GM18502 (cell line): ENCODE measurements at regions not wholly inside any gene's neighbourhood (a gene's known extent, or its start where the extent isn't known, plus 50 kb on each side); places are given as distances from the start of the nearest gene placed in this dataset.

ENCODE experiments used
- ATAC-seq: cut with Tn5 transposase; IDR thresholded peaks from one replicate; pipeline ENCODE4 v1.9.1; 2021; ENCODE audit warnings: mild to moderate bottlenecking; ENCODE audit not compliant: unreplicated experiment, poor library complexity

DNA sequence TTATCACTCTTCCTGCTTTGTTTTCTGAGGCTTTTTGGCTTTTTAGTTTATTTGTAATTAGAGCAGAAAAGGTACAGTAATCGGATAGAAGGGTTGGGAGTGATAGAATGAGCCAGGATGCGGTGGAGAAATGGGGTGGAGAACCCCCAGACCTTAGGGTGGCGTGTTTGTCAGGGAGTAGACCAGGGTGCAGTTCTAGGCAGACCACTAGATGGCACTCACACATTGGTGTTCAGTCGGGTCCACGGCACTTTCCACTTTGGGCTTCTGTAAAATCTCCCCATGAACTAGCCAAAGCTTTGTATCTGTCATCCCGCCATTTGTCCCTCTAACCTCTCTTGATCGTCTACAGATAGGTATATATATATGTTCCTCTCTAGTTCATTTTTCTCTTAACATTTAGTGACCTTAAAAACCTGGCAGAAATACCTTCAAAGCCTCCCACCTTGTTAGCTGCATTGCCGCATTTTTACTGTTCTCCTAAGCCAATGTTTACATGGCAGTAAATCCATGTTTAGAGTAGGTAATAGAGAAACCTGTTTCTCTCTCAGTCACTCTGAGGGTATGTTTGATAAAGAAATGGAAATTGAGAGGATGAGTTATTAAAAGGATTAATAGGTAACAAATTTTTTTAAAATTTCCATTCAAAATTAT lies 154.9 kb downstream of the TM9SF2 start:
- ATAC-seq: peak; percentile 64

GRCh38 chr13:99655351-99656091 lies 154.2 kb downstream of the TM9SF2 start:
- no peak for ATAC-seq

GRCh38 chr13:99654076-99654475 lies 152.8 kb downstream of the TM9SF2 start:
- ATAC-seq: no peak

DNA sequence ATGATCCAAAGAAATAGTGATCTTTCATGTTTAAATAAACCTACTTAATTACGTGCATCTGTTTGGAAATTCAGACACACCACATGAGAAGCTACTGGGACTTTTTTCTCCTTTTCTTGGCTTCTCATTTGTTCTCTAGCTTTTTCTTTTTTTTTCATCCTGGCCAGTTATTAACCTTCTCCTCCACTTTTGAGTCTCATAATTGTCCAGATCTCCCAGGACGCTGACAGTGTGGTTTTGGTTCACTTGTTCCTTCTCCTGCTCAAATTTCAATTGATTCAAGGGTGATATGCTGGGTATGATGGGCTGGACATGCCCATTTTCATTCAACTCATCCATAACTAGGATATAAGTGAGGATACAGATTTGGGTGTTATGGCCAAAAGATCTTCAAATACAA lies 152.3 kb downstream of the TM9SF2 start:
- no peak for ATAC-seq

GRCh38 chr13:99652901-99653300 lies 151.6 kb downstream of the TM9SF2 start:
- ATAC-seq: no peak

GRCh38 chr13:99652141-99652540 lies 150.9 kb downstream of the TM9SF2 start:
- ATAC-seq: no peak

DNA sequence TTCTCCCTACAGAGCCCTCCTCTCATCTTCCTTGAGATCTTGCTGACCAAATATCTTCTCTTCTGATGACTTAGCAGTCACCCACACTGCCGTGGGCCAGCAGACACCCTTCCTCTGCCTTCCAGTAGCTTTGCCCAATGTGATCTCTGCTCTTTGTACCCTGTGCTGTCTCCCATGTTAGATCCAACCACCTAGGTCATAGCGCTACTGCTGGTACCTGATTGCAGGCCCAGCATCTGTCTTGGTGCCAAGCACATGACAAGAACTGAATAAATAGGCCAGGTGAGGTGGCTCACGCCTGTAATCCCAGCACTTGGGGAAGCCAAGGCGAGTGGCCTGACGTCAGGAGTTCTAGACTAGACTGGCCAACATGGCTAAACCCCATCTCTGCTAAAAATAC lies 149.7 kb downstream of the TM9SF2 start:
- ATAC-seq: no peak

DNA sequence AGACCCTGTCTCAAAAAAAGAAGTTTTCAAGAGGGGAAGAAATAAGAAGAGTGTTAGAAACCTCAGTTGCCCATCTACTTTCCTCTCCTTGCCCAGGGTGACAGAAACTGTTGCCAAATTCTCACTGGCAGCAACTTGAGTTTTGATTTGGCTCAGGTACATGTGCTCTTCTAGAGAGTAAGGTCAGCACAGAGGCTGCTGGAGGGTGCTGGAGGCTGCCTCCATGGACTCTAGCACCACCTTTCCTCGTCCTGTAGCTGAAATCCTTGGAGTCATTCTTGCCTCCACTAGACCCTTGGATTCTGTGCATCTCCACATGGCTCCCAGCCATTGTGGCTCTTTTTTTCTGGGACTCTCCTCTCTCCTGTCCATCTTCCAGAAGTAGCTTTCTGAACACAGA lies 149.1 kb downstream of the TM9SF2 start:
- ATAC-seq: no peak

DNA sequence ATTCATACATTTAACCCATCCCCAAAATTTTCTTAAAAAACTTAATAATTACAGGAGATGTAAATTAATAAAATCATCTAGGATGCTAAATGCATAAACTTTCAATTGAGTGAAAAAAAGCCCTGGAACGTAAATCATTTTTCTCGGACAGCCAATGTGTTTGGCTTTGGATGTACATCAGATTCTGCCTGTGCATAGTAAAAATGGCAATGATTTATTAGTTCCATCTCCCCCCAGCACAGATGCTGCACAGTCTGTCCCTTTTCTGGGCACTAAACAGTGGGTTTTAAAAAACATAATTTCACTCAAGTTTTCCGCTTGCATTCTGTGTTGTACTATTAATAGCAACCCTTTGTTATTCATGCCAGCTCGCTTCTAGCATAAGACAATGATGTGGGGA lies 147.7 kb downstream of the TM9SF2 start:
- ATAC-seq: no peak

- ATAC-seq: no peak
These were observed 146.9 kb downstream of the TM9SF2 start for GRCh38 chr13:99648066-99648665.

DNA sequence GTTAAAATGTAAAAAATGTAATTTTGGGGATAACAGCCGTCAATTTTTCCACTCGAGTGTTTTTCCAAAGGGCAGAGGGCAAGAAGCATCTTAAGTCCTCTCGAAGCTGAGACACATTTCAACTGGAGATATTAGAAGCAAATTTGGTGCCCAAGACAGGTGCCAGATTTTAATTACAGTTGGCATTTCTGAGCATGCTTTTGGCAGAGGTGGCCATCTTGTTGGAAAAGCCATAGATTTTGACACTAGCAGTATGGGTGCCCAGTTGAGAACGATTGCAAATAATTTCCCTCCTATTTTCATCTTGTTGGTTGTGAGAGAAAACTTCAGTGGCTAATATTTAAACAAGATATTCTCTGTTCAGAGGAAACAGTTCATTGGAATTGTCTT lies 146.3 kb downstream of the TM9SF2 start:
- no peak for ATAC-seq

GRCh38 chr13:99646866-99647595 lies 145.8 kb downstream of the TM9SF2 start:
- ATAC-seq: no peak

DNA sequence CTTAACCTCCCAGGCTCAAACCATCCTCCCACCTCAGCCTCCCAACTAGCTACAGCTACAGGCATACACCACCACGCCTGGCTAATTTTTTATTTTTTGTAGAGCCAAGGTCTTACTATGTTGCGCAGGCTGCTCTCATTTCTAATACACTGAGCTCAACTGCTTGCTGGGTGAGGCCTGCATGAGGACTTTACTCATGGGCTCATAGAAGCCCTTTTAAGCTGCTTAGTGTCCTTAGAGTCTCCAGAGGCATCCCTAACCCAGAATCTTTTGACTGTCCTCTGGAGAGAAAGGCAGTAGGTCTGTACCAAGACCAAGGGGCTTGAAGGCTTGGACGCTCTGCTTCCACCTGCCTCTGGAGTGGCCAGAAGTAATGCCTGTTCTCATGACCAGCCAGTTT lies 141.6 kb downstream of the TM9SF2 start:
- ATAC-seq: no peak

GRCh38 chr13:99642006-99642405 lies 140.7 kb downstream of the TM9SF2 start:
- ATAC-seq: no peak

GRCh38 chr13:99640260-99640659 lies 139.0 kb downstream of the TM9SF2 start:
- ATAC-seq: no peak

- ATAC-seq: no peak
These were observed 137.9 kb downstream of the TM9SF2 start for GRCh38 chr13:99639126-99639525.

DNA sequence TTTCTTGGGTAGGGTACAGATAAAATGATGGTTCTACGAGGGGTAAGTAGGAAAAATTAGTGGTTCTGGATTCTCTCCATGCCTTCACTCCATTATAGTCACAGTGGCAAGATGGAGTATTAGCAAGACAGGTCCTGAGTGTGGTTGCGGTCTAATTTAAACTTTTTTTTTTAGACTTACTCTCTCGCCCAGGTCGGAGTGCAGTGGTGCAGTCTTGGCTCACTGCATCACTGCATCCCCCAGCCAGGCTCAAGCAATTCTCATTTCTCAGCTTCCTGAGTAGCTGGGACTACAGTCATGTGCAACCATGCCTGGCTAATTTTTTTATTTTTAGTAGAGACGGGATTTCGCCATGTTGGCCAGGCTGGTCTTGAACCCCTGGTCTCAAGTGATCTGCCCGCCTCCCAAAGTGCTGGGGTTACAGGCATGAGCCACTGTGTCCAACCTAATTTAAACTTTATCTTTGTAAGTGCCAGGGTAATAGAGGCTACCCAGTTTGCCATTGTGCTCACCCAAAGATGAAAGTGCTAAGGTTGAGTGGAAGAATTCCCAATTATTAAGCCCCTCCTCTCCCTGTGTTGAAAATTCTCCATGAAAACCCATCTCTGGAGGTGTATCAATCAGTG lies 135.6 kb downstream of the TM9SF2 start:
- ATAC-seq: peak; percentile 86

DNA sequence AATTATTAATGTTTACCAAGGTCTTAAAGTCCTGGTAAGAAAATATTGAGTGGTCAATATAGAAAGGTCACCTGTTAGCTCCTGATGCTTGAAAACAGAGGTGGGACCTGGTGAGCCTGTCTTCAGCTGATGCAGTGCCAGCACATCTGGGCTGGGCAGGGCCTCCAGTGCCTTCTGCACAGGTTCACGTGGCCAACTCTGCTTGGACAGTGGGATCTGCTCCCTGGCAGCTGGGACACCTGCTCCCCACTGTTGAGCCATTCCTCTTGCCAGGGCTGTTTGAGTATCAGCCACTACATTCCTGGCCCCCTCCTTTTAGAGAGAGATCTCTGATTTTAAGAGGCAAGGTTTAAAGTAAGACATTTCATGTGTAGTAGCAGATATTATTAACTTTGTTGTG lies 135.0 kb downstream of the TM9SF2 start:
- peak; percentile 20 for ATAC-seq

- no peak for ATAC-seq
These were observed 133.4 kb downstream of the TM9SF2 start for GRCh38 chr13:99634672-99635071.

- no peak for ATAC-seq
These were observed 129.1 kb downstream of the TM9SF2 start for GRCh38 chr13:99630269-99630898.
